SK-N-SH treated with all-trans-retinoic acid at 6 μM for 48 hours (cell line): ENCODE measurements at regions not wholly inside any gene's neighbourhood (a gene's known extent, or its start where the extent isn't known, plus 50 kb on each side); places are given as distances from the start of the nearest gene placed in this dataset.

Source experiments
- ATAC-seq: fragments of 200-7000 bp; cut with Tn5 transposase; 3 replicates; pipeline ENCODE4 v1.9.1; 2020; ENCODE audit warnings: mild to moderate bottlenecking, moderate library complexity
- ARNTL ChIP-seq: fragments of 450-650 bp; formaldehyde crosslinking; IDR thresholded peaks from 2 replicates; pipeline ENCODE4 v1.5.0; 2020; ENCODE audit warnings: low read depth, mild to moderate bottlenecking, moderate library complexity, borderline replicate concordance
- BACH2 ChIP-seq: fragments of 250-450 bp; sonication (Bioruptor Pico); IDR thresholded peaks from 2 replicates; pipeline ENCODE4 v1.9.0; 2021; ENCODE audit warnings: mild to moderate bottlenecking, borderline replicate concordance
- CREB5 ChIP-seq: fragments of 250-450 bp; sonication (Bioruptor Pico); IDR thresholded peaks from 2 replicates; pipeline ENCODE4 v1.5.1; 2020; ENCODE audit warnings: low read depth, mild to moderate bottlenecking, moderate library complexity
- CSDC2 ChIP-seq: fragments of 250-450 bp; sonication (Bioruptor Pico); IDR thresholded peaks from 2 replicates; pipeline ENCODE4 v1.5.0; 2020; ENCODE audit warnings: mild to moderate bottlenecking, moderate library complexity
- ESRRG ChIP-seq: fragments of 250-450 bp; sonication (Bioruptor Pico); IDR thresholded peaks from 2 replicates; pipeline ENCODE4 v1.6.1; 2021; ENCODE audit warnings: mild to moderate bottlenecking
- GLIS3 ChIP-seq: fragments of 250-450 bp; sonication (Bioruptor Pico); IDR thresholded peaks from 2 replicates; pipeline ENCODE4 v1.5.0; 2020; ENCODE audit warnings: mild to moderate bottlenecking, moderate library complexity
- OSR1 ChIP-seq: fragments of 250-450 bp; sonication (Bioruptor Pico); IDR thresholded peaks from 2 replicates; pipeline ENCODE4 v1.8.0; 2022; ENCODE audit warnings: moderate library complexity, mild to moderate bottlenecking, inconsistent platforms
- PATZ1 ChIP-seq: fragments of 250-450 bp; sonication (Bioruptor Pico); IDR thresholded peaks from 2 replicates; pipeline ENCODE4 v1.8.0; 2020; ENCODE audit warnings: mild to moderate bottlenecking, moderate library complexity, borderline replicate concordance
- POU6F1 ChIP-seq: fragments of 250-450 bp; sonication (Bioruptor Pico); IDR thresholded peaks from 2 replicates; pipeline ENCODE4 v1.8.0; 2021; ENCODE audit warnings: low read depth, mild to moderate bottlenecking, moderate library complexity, borderline replicate concordance
- PPARA ChIP-seq: fragments of 250-450 bp; sonication (Bioruptor Pico); IDR thresholded peaks from 2 replicates; pipeline ENCODE4 v1.5.0; 2020; ENCODE audit warnings: mild to moderate bottlenecking, borderline replicate concordance
- RARB ChIP-seq: fragments of 250-450 bp; sonication (Bioruptor Pico); IDR thresholded peaks from 2 replicates; pipeline ENCODE4 v1.8.0; 2021; ENCODE audit warnings: mild to moderate bottlenecking, moderate library complexity
- SNAI2 ChIP-seq: fragments of 250-450 bp; sonication (Bioruptor Pico); IDR thresholded peaks from 2 replicates; pipeline ENCODE4 v1.5.0; 2020; ENCODE audit warnings: mild to moderate bottlenecking, moderate library complexity
- TCF4 ChIP-seq: fragments of 250-450 bp; sonication (Bioruptor Pico); IDR thresholded peaks from 2 replicates; pipeline ENCODE4 v1.8.0; 2021; ENCODE audit warnings: mild to moderate bottlenecking, moderate library complexity, borderline replicate concordance
- TOX ChIP-seq: fragments of 250-450 bp; sonication (Bioruptor Pico); IDR thresholded peaks from 2 replicates; pipeline ENCODE4 v1.8.0; 2021; ENCODE audit warnings: mild to moderate bottlenecking, moderate library complexity, borderline replicate concordance
- TSHZ2 ChIP-seq: fragments of 250-450 bp; sonication (Bioruptor Pico); IDR thresholded peaks from 2 replicates; pipeline ENCODE4 v1.5.0; 2020; ENCODE audit warnings: mild to moderate bottlenecking, moderate library complexity
- ZC3H10 ChIP-seq: fragments of 250-450 bp; sonication (Bioruptor Pico); IDR thresholded peaks from 2 replicates; pipeline ENCODE4 v1.5.1; 2021; ENCODE audit warnings: mild to moderate bottlenecking, moderate library complexity
- ZFP3 ChIP-seq: fragments of 250-450 bp; sonication (Bioruptor Pico); IDR thresholded peaks from 2 replicates; pipeline ENCODE4 v1.5.0; 2020; ENCODE audit warnings: mild to moderate bottlenecking, moderate library complexity
- ZFP30 ChIP-seq: fragments of 450-650 bp; formaldehyde crosslinking; IDR thresholded peaks from 2 replicates; pipeline ENCODE4 v1.5.0; 2022; ENCODE audit warnings: mild to moderate bottlenecking, moderate library complexity
- ZNF70 ChIP-seq: fragments of 450-650 bp; formaldehyde crosslinking; IDR thresholded peaks from 2 replicates; pipeline ENCODE4 v1.5.0; 2020; ENCODE audit warnings: mild to moderate bottlenecking, moderate library complexity

GRCh38 chr15:69509131-69509530, 56.5 kb downstream of the RPLP1 start:
- TF ChIP-seq OSR1 (CRISPR knock-in tag) = no peak
- TF ChIP-seq ZNF70 (CRISPR knock-in tag) = no peak
- TF ChIP-seq PPARA = no peak
- TF ChIP-seq TOX (CRISPR knock-in tag) = no peak
- TF ChIP-seq ZC3H10 (CRISPR knock-in tag) = no peak
- no peak for TF ChIP-seq BACH2 (CRISPR knock-in tag)
- no peak for TF ChIP-seq TCF4
- no peak for ATAC-seq

GRCh38 chr15:69510556-69510955, 57.9 kb downstream of the RPLP1 start:
- TF ChIP-seq TSHZ2 (CRISPR knock-in tag) = no peak
- no peak for TF ChIP-seq SNAI2 (CRISPR knock-in tag)
- TF ChIP-seq PATZ1 (CRISPR knock-in tag) = no peak
- no peak for TF ChIP-seq POU6F1 (CRISPR knock-in tag)
- no peak for TF ChIP-seq BACH2 (CRISPR knock-in tag)
- TF ChIP-seq RARB (CRISPR knock-in tag) = no peak
- TF ChIP-seq PPARA = no peak
- TF ChIP-seq OSR1 (CRISPR knock-in tag) = no peak
- no peak for TF ChIP-seq CREB5 (CRISPR knock-in tag)
- TF ChIP-seq ZNF70 (CRISPR knock-in tag) = no peak
- no peak for TF ChIP-seq TOX (CRISPR knock-in tag)
- no peak for TF ChIP-seq ZFP3 (CRISPR knock-in tag)
- no peak for ATAC-seq

GRCh38 chr15:69511015-69511414, 58.4 kb downstream of the RPLP1 start:
- ATAC-seq = no peak
- TF ChIP-seq ARNTL (CRISPR knock-in tag) = no peak
- peak; percentile 26; the same call in 1 of the 2 replicates for TF ChIP-seq BACH2 (CRISPR knock-in tag)

- ATAC-seq = no peak
- no peak for TF ChIP-seq TOX (CRISPR knock-in tag)
- TF ChIP-seq GLIS3 (CRISPR knock-in tag) = no peak
- TF ChIP-seq CSDC2 (CRISPR knock-in tag) = no peak
These were observed 59.2 kb downstream of the RPLP1 start for GRCh38 chr15:69511716-69512340.

GRCh38 chr15:69513450-69513960, 60.9 kb downstream of the RPLP1 start:
- ATAC-seq = no peak
- TF ChIP-seq ZNF70 (CRISPR knock-in tag) (peak; percentile 34; the same call in 1 of the 2 replicates), ESRRG (no peak), ZFP30 (CRISPR knock-in tag) (no peak)
- TF ChIP-seq, all 23 proteins: peak for 1
